ENCODE measurements at regions not wholly inside any gene's neighbourhood (a gene's known extent, or its start where the extent isn't known, plus 50 kb on each side); places are given as distances from the start of the nearest gene placed in this dataset.
"Not testable (repeated sequence)": the region's sequence is repeated elsewhere in the genome, so short reads cannot be mapped to it uniquely, and the experiment has no call there.

DNA sequence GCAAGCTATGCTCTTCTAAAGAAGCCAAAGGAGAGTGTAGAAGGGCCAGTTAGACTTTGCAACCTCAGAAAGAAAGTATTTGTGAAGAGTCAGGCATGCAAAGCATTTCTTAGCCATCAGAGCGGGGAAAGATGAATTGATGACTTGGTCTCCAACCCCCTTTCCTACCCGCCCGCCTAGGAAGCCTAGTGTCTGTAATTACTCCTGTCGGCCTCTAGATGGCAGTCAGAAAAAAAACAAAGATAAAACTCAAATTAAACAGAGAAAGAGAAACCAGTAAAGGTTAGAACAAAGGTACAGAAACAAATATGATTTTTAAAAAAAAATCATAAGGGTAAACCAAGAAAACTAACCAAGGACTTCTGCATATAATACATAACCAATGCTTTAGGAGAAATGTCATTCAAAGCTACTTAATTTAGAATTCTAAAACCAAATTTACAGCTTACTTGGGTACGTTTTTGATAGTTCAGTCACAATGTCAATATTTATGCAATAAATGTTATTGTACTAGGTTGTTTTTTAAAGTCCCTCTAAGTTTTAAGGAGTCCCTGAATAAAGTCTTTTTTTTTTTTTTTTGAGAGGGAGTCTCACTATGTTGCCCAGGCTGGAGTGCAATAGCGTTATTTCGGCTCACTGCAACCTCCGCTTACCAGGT is 97.6 kb downstream of the LYZL1 start:
- Histone ChIP-seq H3K36me3 (ENCODE audit: low read depth, low read length) (no peaks in the 10 kb centered on the region), H3K27ac (ENCODE audit: low read length) (no peak overlapping the region), H3K9me3 (ENCODE audit: low read length) (no peaks in the 10 kb centered on the region), H3K4me1 (ENCODE audit: insufficient read depth, low read length) (no peaks in the 10 kb centered on the region), H4K20me1 (ENCODE audit: low read length) (no peaks in the 10 kb centered on the region), H3F3A (ENCODE audit: low read length, unreplicated experiment) (no peaks in the 10 kb centered on the region), H3K4me2 (ENCODE audit: low read length) (peak overlapping the region; percentile 13; the same call in 1 of the 2 replicates), H3K27me3 (ENCODE audit: low read length) (no peaks in the 10 kb centered on the region), H3K79me2 (ENCODE audit: low read length) (no peaks in the 10 kb centered on the region), H3K9me2 (replicated peaks; ENCODE audit: low read length) (no peaks in the 10 kb centered on the region), H3K9ac (ENCODE audit: low read length) (no peak overlapping the region), H2AFZ (ENCODE audit: low read length) (0 out of 2 replicates have a peak overlapping the region, but pooled peaks have one; percentile 33), H3K4me3 (ENCODE audit: low read length) (no peak overlapping the region)
- no peak for TF ChIP-seq EZH2phosphoT487 (IDR thresholded peaks at IDR 0.05; ENCODE audit: borderline replicate concordance, low read length)
- no peak for TF ChIP-seq EZH2 (IDR thresholded peaks at IDR 0.05; ENCODE audit: low read length, unreplicated experiment)
- TF ChIP-seq, protein P1, sequence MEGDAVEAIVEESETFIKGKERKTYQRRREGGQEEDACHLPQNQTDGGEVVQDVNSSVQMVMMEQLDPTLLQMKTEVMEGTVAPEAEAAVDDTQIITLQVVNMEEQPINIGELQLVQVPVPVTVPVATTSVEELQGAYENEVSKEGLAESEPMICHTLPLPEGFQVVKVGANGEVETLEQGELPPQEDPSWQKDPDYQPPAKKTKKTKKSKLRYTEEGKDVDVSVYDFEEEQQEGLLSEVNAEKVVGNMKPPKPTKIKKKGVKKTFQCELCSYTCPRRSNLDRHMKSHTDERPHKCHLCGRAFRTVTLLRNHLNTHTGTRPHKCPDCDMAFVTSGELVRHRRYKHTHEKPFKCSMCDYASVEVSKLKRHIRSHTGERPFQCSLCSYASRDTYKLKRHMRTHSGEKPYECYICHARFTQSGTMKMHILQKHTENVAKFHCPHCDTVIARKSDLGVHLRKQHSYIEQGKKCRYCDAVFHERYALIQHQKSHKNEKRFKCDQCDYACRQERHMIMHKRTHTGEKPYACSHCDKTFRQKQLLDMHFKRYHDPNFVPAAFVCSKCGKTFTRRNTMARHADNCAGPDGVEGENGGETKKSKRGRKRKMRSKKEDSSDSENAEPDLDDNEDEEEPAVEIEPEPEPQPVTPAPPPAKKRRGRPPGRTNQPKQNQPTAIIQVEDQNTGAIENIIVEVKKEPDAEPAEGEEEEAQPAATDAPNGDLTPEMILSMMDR (conservative IDR thresholded peaks at IDR 0.05; ENCODE audit: low read depth, low read length), result peak; percentile 60
- POLR2A ChIA-PET (ENCODE audit: unreplicated experiment), result no interaction called here
- intact Hi-C loops (cut with micrococcal nuclease), result no loop called here
- no TSS peak for BruUV-seq (replicated peaks)
- DNase-seq (peak; percentile 38), ATAC-seq (0 out of 2 replicates have a peak, but pooled peaks have one; percentile 33)
- CTCF ChIA-PET, result interaction anchor here (0.7 kb wide), 1 partner anchor 531 kb away, joined by 3 read pairs; no protein-coding TSS in a partner anchor

DNA sequence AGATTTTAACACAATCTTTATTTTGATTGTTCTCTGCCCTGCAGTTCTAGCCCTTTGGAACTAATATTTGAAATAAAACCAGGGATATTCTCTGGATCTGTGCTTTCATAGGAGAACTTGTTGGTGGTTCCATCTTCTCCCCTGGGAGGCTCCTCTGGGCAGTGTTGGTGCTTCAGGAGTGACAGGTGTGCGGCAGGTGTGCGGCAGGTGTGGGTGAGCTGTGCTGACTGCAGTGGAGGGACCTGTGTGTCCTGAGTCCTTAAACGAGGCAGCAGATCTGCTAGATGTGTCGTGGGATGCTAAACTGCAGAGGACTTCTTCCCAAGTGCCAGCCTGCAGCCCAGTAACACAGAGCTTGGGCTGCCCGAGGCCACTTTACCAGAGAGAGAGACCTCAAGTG is 98.4 kb downstream of the LYZL1 start:
- POLR2A ChIA-PET (ENCODE audit: unreplicated experiment), result no interaction called here
- H3K79me2 ChIP-seq (ENCODE audit: low read length), result no peaks in the 10 kb centered on the region
- no peaks in the 10 kb centered on the region for H3K27me3 ChIP-seq (ENCODE audit: low read length)
- intact Hi-C loops (cut with micrococcal nuclease), result no loop called here
- no peak overlapping the region for H2AFZ ChIP-seq (ENCODE audit: low read length)
- CTCF ChIA-PET, result no interaction called here
- no peak for ATAC-seq
- no peak for DNase-seq
- no peak overlapping the region for H3K4me2 ChIP-seq (ENCODE audit: low read length)
- H3K9me2 ChIP-seq (replicated peaks; ENCODE audit: low read length), result no peaks in the 10 kb centered on the region
- TF ChIP-seq EZH2 (IDR thresholded peaks at IDR 0.05; ENCODE audit: low read length, unreplicated experiment) (no peak), EZH2phosphoT487 (IDR thresholded peaks at IDR 0.05; ENCODE audit: borderline replicate concordance, low read length) (no peak)
- TF ChIP-seq, protein P1 (conservative IDR thresholded peaks at IDR 0.05; ENCODE audit: low read depth, low read length), result no peak
- no TSS peak for BruUV-seq (replicated peaks)
- no peak overlapping the region for H3K27ac ChIP-seq (ENCODE audit: low read length)
- no peaks in the 10 kb centered on the region for H3K4me1 ChIP-seq (ENCODE audit: insufficient read depth, low read length)
- H3K9ac ChIP-seq (ENCODE audit: low read length), result no peak overlapping the region
- H3K9me3 ChIP-seq (ENCODE audit: low read length), result no peaks in the 10 kb centered on the region
- no peaks in the 10 kb centered on the region for H3F3A ChIP-seq (ENCODE audit: low read length, unreplicated experiment)
- no peak overlapping the region for H3K4me3 ChIP-seq (ENCODE audit: low read length)
- H3K36me3 ChIP-seq (ENCODE audit: low read depth, low read length), result no peaks in the 10 kb centered on the region
- H4K20me1 ChIP-seq (ENCODE audit: low read length), result no peaks in the 10 kb centered on the region

DNA sequence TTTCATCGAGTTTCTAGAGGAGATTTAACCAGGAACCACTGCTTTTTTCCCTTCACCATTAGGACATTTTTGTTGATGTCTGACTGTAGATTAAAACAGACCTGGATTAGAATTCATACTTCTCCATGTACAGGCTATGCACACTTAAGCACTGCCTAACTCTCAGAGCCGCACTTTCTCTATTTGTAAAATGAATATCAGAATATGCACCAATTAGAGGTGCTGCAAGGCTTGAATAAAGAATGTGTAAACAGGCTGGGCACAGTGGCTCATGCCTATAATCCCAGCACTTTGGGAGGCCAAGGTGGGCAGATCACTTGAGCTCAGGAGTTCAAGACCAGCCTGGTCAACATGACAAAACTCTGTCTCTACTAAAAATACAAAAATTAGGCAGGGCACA is 99.2 kb downstream of the LYZL1 start:
- H3F3A ChIP-seq (ENCODE audit: low read length, unreplicated experiment); BruUV-seq (replicated peaks); H3K27me3 ChIP-seq (ENCODE audit: low read length); H3K9me3 ChIP-seq (ENCODE audit: low read length); H3K79me2 ChIP-seq (ENCODE audit: low read length); H4K20me1 ChIP-seq (ENCODE audit: low read length); H3K9ac ChIP-seq (ENCODE audit: low read length); H3K4me3 ChIP-seq (ENCODE audit: low read length); intact Hi-C loops (cut with micrococcal nuclease); H3K27ac ChIP-seq (ENCODE audit: low read length); ATAC-seq; CTCF ChIA-PET; H3K36me3 ChIP-seq (ENCODE audit: low read depth, low read length); POLR2A ChIA-PET (ENCODE audit: unreplicated experiment); H3K4me2 ChIP-seq (ENCODE audit: low read length); H2AFZ ChIP-seq (ENCODE audit: low read length); H3K4me1 ChIP-seq (ENCODE audit: insufficient read depth, low read length); DNase-seq; H3K9me2 ChIP-seq (replicated peaks; ENCODE audit: low read length): not testable (repeated sequence)
